GM23338 (cell line): ENCODE measurements at regions not wholly inside any gene's neighbourhood (a gene's known extent, or its start where the extent isn't known, plus 50 kb on each side); places are given as distances from the start of the nearest gene placed in this dataset.

Experiments
- ATAC-seq: fragments of 200-7000 bp; cut with Tn5 transposase; 3 replicates; pipeline ENCODE4 v1.9.1; 2020
- DNase-seq: peaks from one replicate; pipeline ENCODE4 v3.0.0-alpha.2; 2015; ENCODE audit warnings: low spot score
- H2AFZ ChIP-seq: fragments of 200-600 bp; sonication (generic); 2 replicates; pipeline ENCODE4 v1.8.0; 2016; ENCODE audit warnings: antibody characterized with exemption, mild to moderate bottlenecking, moderate library complexity
- H3F3A ChIP-seq: fragments of 200-600 bp; sonication (generic); replicated peaks from 2 replicates; pipeline ENCODE4 v1.8.0; 2017; ENCODE audit warnings: antibody characterized with exemption, mixed run types, low read depth
- H3K27ac ChIP-seq: fragments of 200-600 bp; sonication (generic); 2 replicates; pipeline ENCODE4 v1.6.1; 2016; ENCODE audit warnings: low read depth
- H3K27me3 ChIP-seq: fragments of 200-600 bp; sonication (generic); 2 replicates; pipeline ENCODE4 v1.8.0; 2016; ENCODE audit warnings: mild to moderate bottlenecking, mixed run types, moderate library complexity; ENCODE audit not compliant: insufficient read depth
- H3K36me3 ChIP-seq: fragments of 200-600 bp; sonication (generic); 2 replicates; pipeline ENCODE4 v1.8.0; 2016; ENCODE audit warnings: mild to moderate bottlenecking; ENCODE audit not compliant: insufficient read depth
- H3K4me1 ChIP-seq: fragments of 200-600 bp; sonication (generic); 2 replicates; pipeline ENCODE4 v1.8.0; 2016; ENCODE audit warnings: mild to moderate bottlenecking, moderate library complexity; ENCODE audit not compliant: insufficient read depth
- H3K4me2 ChIP-seq: fragments of 200-600 bp; sonication (generic); 2 replicates; pipeline ENCODE4 v1.7.1; 2017; ENCODE audit warnings: mixed run types
- H3K4me3 ChIP-seq: fragments of 200-600 bp; sonication (generic); 2 replicates; pipeline ENCODE4 v1.6.1; 2016; ENCODE audit warnings: mixed run types
- H3K79me2 ChIP-seq: fragments of 200-600 bp; sonication (generic); replicated peaks from 2 replicates; pipeline ENCODE4 v1.8.0; 2017; ENCODE audit warnings: mild to moderate bottlenecking; ENCODE audit not compliant: insufficient read depth
- H3K9me2 ChIP-seq: fragments of 200-600 bp; sonication (generic); 2 replicates; pipeline ENCODE4 v1.8.0; 2017; ENCODE audit not compliant: insufficient read depth
- H4K20me1 ChIP-seq: fragments of 200-600 bp; sonication (generic); replicated peaks from 2 replicates; pipeline ENCODE4 v1.8.0; 2017; ENCODE audit warnings: mild to moderate bottlenecking; ENCODE audit not compliant: insufficient read depth
- H3K27ac Mint-ChIP-seq: 2 replicates; pipeline ENCODE4 v1.8.0; 2020; ENCODE audit warnings: inconsistent platforms, mild to moderate bottlenecking, moderate library complexity, mixed read lengths
- H3K27me3 Mint-ChIP-seq: 3 replicates; pipeline ENCODE4 v1.8.0; 2022; ENCODE audit warnings: low read depth, mild to moderate bottlenecking, moderate library complexity, mixed read lengths, inconsistent platforms; ENCODE audit not compliant: insufficient read depth, poor library complexity
- H3K36me3 Mint-ChIP-seq: 3 replicates; pipeline ENCODE4 v1.8.0; 2021; ENCODE audit warnings: low read depth, mild to moderate bottlenecking, inconsistent platforms, moderate library complexity, mixed read lengths
- H3K4me1 Mint-ChIP-seq: 3 replicates; pipeline ENCODE4 v1.8.0; 2020; ENCODE audit warnings: mild to moderate bottlenecking, inconsistent platforms, mixed read lengths
- H3K4me3 Mint-ChIP-seq: 3 replicates; pipeline ENCODE4 v1.8.0; 2021; ENCODE audit warnings: moderate library complexity, mild to moderate bottlenecking, inconsistent platforms, mixed read lengths
- H3K9me3 Mint-ChIP-seq: 3 replicates; pipeline ENCODE4 v1.8.0; 2020; ENCODE audit warnings: moderate library complexity, mild to moderate bottlenecking, inconsistent platforms, mixed read lengths
- CREB1 ChIP-seq: fragments of 250-450 bp; sonication (Bioruptor Pico); IDR thresholded peaks from 2 replicates; pipeline ENCODE4 v1.5.0; 2020; ENCODE audit warnings: low read depth, mild to moderate bottlenecking, moderate library complexity
- EZH2 ChIP-seq: fragments of 200-600 bp; sonication (generic); IDR thresholded peaks from one replicate; pipeline ENCODE4 v1.8.0; 2017; ENCODE audit warnings: antibody characterized with exemption, mild to moderate bottlenecking, low read depth; ENCODE audit not compliant: unreplicated experiment
- EZH2phosphoT487 ChIP-seq: fragments of 200-600 bp; sonication (generic); IDR thresholded peaks from one replicate; pipeline ENCODE4 v1.8.1; 2018; ENCODE audit warnings: antibody characterized with exemption; ENCODE audit not compliant: unreplicated experiment
- JUNB ChIP-seq: IDR thresholded peaks from one replicate; pipeline ENCODE4 v1.6.1; 2016; ENCODE audit warnings: antibody characterized with exemption; ENCODE audit not compliant: unreplicated experiment
- NANOG ChIP-seq: IDR thresholded peaks from 2 replicates; pipeline ENCODE4 v1.6.1; 2016; ENCODE audit warnings: antibody characterized with exemption, borderline replicate concordance
- POLR2AphosphoS5 ChIP-seq: IDR thresholded peaks from 2 replicates; pipeline ENCODE4 v1.6.1; 2016; ENCODE audit warnings: antibody characterized with exemption, low read depth
- STAT1 ChIP-seq: IDR thresholded peaks from one replicate; pipeline ENCODE4 v1.6.1; 2016; ENCODE audit warnings: antibody characterized with exemption; ENCODE audit not compliant: unreplicated experiment
- ZNF114 ChIP-seq: fragments of 250-450 bp; sonication (Bioruptor Pico); IDR thresholded peaks from 2 replicates; pipeline ENCODE4 v1.5.0; 2020; ENCODE audit warnings: mild to moderate bottlenecking, moderate library complexity
- ZNF331 ChIP-seq: fragments of 250-450 bp; sonication (Bioruptor Pico); IDR thresholded peaks from 2 replicates; pipeline ENCODE4 v1.5.0; 2020; ENCODE audit warnings: low read depth, mild to moderate bottlenecking, moderate library complexity
- ZNF462 ChIP-seq: fragments of 250-450 bp; sonication (Bioruptor Pico); IDR thresholded peaks from 2 replicates; pipeline ENCODE4 v1.5.0; 2020; ENCODE audit warnings: mild to moderate bottlenecking, moderate library complexity
- TF ChIP-seq, protein P1 (sequence below), 2 experiments: fragments of 200-600 bp in 1 of 2; sonication (generic) in 1 of 2; conservative IDR thresholded peaks; 2 replicates each; pipeline versions ENCODE4 v1.5.1 to v1.6.1; 2016 to 2017; ENCODE audit warnings: antibody characterized with exemption in 2 of 2, low read depth in 2 of 2, mild to moderate bottlenecking in 2 of 2, moderate library complexity in 1 of 2
- TF ChIP-seq, protein P2 (sequence below): IDR thresholded peaks from one replicate; pipeline ENCODE4 v1.6.1; 2018; ENCODE audit warnings: antibody characterized with exemption; ENCODE audit not compliant: unreplicated experiment
- TF ChIP-seq, protein P3 (sequence below): IDR thresholded peaks from 2 replicates; pipeline ENCODE4 v1.6.1; 2016; ENCODE audit warnings: antibody characterized with exemption

- no peak overlapping the region for H3K4me2 ChIP-seq
- Mint-ChIP-seq H3K4me3 (no peak overlapping the region), H3K4me1 (peaks cover 38% of the 10 kb centered on the region), H3K27ac (no peak overlapping the region), H3K27me3 (peaks cover 11% of the 10 kb centered on the region), H3K36me3 (no peaks in the 10 kb centered on the region), H3K9me3 (no peaks in the 10 kb centered on the region)
- ATAC-seq (no peak), DNase-seq (no peak)
- no peaks in the 10 kb centered on the region for H3K27me3 ChIP-seq
- H3K79me2 ChIP-seq = no peaks in the 10 kb centered on the region
- H3F3A ChIP-seq = no peaks in the 10 kb centered on the region
- no peaks in the 10 kb centered on the region for H3K36me3 ChIP-seq
- no peak overlapping the region for H3K27ac ChIP-seq
- H2AFZ ChIP-seq = no peak overlapping the region
- H3K4me1 ChIP-seq = peaks cover 20% of the 10 kb centered on the region
- TF ChIP-seq CREB1 (CRISPR knock-in tag) (no peak), NANOG (no peak), ZNF331 (CRISPR knock-in tag) (no peak), ZNF462 (CRISPR knock-in tag) (no peak), JUNB (no peak), POLR2AphosphoS5 (no peak), EZH2 (no peak), ZNF114 (CRISPR knock-in tag) (no peak), STAT1 (no peak), EZH2phosphoT487 (no peak)
- TF ChIP-seq, protein P1, sequence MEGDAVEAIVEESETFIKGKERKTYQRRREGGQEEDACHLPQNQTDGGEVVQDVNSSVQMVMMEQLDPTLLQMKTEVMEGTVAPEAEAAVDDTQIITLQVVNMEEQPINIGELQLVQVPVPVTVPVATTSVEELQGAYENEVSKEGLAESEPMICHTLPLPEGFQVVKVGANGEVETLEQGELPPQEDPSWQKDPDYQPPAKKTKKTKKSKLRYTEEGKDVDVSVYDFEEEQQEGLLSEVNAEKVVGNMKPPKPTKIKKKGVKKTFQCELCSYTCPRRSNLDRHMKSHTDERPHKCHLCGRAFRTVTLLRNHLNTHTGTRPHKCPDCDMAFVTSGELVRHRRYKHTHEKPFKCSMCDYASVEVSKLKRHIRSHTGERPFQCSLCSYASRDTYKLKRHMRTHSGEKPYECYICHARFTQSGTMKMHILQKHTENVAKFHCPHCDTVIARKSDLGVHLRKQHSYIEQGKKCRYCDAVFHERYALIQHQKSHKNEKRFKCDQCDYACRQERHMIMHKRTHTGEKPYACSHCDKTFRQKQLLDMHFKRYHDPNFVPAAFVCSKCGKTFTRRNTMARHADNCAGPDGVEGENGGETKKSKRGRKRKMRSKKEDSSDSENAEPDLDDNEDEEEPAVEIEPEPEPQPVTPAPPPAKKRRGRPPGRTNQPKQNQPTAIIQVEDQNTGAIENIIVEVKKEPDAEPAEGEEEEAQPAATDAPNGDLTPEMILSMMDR (conservative IDR thresholded peaks at IDR 0.05; ENCODE audit: low read depth in 2 of 2) = no peak
- TF ChIP-seq, protein P2, sequence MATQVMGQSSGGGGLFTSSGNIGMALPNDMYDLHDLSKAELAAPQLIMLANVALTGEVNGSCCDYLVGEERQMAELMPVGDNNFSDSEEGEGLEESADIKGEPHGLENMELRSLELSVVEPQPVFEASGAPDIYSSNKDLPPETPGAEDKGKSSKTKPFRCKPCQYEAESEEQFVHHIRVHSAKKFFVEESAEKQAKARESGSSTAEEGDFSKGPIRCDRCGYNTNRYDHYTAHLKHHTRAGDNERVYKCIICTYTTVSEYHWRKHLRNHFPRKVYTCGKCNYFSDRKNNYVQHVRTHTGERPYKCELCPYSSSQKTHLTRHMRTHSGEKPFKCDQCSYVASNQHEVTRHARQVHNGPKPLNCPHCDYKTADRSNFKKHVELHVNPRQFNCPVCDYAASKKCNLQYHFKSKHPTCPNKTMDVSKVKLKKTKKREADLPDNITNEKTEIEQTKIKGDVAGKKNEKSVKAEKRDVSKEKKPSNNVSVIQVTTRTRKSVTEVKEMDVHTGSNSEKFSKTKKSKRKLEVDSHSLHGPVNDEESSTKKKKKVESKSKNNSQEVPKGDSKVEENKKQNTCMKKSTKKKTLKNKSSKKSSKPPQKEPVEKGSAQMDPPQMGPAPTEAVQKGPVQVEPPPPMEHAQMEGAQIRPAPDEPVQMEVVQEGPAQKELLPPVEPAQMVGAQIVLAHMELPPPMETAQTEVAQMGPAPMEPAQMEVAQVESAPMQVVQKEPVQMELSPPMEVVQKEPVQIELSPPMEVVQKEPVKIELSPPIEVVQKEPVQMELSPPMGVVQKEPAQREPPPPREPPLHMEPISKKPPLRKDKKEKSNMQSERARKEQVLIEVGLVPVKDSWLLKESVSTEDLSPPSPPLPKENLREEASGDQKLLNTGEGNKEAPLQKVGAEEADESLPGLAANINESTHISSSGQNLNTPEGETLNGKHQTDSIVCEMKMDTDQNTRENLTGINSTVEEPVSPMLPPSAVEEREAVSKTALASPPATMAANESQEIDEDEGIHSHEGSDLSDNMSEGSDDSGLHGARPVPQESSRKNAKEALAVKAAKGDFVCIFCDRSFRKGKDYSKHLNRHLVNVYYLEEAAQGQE = no peak
- TF ChIP-seq, protein P3, sequence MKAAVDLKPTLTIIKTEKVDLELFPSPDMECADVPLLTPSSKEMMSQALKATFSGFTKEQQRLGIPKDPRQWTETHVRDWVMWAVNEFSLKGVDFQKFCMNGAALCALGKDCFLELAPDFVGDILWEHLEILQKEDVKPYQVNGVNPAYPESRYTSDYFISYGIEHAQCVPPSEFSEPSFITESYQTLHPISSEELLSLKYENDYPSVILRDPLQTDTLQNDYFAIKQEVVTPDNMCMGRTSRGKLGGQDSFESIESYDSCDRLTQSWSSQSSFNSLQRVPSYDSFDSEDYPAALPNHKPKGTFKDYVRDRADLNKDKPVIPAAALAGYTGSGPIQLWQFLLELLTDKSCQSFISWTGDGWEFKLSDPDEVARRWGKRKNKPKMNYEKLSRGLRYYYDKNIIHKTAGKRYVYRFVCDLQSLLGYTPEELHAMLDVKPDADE = no peak
- H3K9me2 ChIP-seq = peaks cover 8% of the 10 kb centered on the region
- no peak overlapping the region for H3K4me3 ChIP-seq
- no peaks in the 10 kb centered on the region for H4K20me1 ChIP-seq
Measured at GRCh38 chr10:126838316-126838715, 66.9 kb upstream of the DOCK1 start.
